Liver (tissue), 8 donors: ENCODE measurements at regions not wholly inside any gene's neighbourhood (a gene's known extent, or its start where the extent isn't known, plus 50 kb on each side); places are given as distances from the start of the nearest gene placed in this dataset.

Experiments used
- DNase-seq: peaks from one replicate; pipeline ENCODE4 v3.0.0-alpha.2; 2017; ENCODE audit warnings: low spot score
- H3K27ac ChIP-seq, 2 donors: one replicate each; pipeline ENCODE4 v1.7.0; 2013; ENCODE audit warnings: inconsistent platforms in 2 of 2, low read length in 2 of 2, control low read depth in 1 of 2, low read depth in 1 of 2, mild to moderate bottlenecking in 1 of 2
- H3K27me3 ChIP-seq, 4 donors: one replicate each; pipeline versions ENCODE4 v1.6.1 to v1.7.0; 2013; ENCODE audit warnings: low read length in 3 of 4, inconsistent platforms in 1 of 4, mild to moderate bottlenecking in 1 of 4, moderate library complexity in 1 of 4; ENCODE audit not compliant: control insufficient read depth in 4 of 4, insufficient read depth in 4 of 4
- H3K36me3 ChIP-seq, 4 donors: one replicate each; pipeline versions ENCODE4 v1.6.1 to v1.7.0; 2013; ENCODE audit warnings: low read length in 3 of 4, mild to moderate bottlenecking in 3 of 4, low read depth in 1 of 4, moderate library complexity in 1 of 4; ENCODE audit not compliant: control insufficient read depth in 4 of 4, insufficient read depth in 3 of 4
- H3K4me1 ChIP-seq, 4 donors: one replicate each; pipeline versions ENCODE4 v1.6.1 to v1.7.0; 2013; ENCODE audit warnings: low read length in 3 of 4, mild to moderate bottlenecking in 3 of 4, moderate library complexity in 1 of 4; ENCODE audit not compliant: control insufficient read depth in 4 of 4, insufficient read depth in 4 of 4
- H3K4me3 ChIP-seq, 3 donors: one replicate each; pipeline versions ENCODE4 v1.6.1 to v1.7.0; 2013; ENCODE audit warnings: low read length in 3 of 3, control low read depth in 1 of 3, low read depth in 1 of 3, mild to moderate bottlenecking in 1 of 3
- H3K9ac ChIP-seq, 2 donors: one replicate each; pipeline ENCODE4 v1.7.0; 2013; ENCODE audit warnings: low read length in 2 of 2, mild to moderate bottlenecking in 2 of 2, moderate library complexity in 2 of 2, control low read depth in 1 of 2, low read depth in 1 of 2
- H3K9me3 ChIP-seq, 4 donors: one replicate each; pipeline versions ENCODE4 v1.6.1 to v1.7.0; 2013; ENCODE audit warnings: low read length in 3 of 4; ENCODE audit not compliant: control insufficient read depth in 4 of 4
- FOXA2 ChIP-seq: IDR thresholded peaks from 2 replicates; pipeline ENCODE4 v1.6.1; 2016; ENCODE audit warnings: antibody characterized with exemption
- HNF4G ChIP-seq: IDR thresholded peaks from 2 replicates; pipeline ENCODE4 v1.6.1; 2016; ENCODE audit warnings: antibody characterized with exemption
- JUND ChIP-seq, 2 donors: IDR thresholded peaks; 2 replicates each; pipeline ENCODE4 v1.6.1; 2016; ENCODE audit warnings: antibody characterized with exemption in 2 of 2
- NR2F2 ChIP-seq: IDR thresholded peaks from 2 replicates; pipeline ENCODE4 v1.6.1; 2016; ENCODE audit warnings: antibody characterized with exemption
- RAD21 ChIP-seq, 2 donors: IDR thresholded peaks; 2 replicates each; pipeline ENCODE4 v1.6.1; 2016; ENCODE audit warnings: antibody characterized with exemption in 2 of 2, mild to moderate bottlenecking in 2 of 2
- SP1 ChIP-seq: IDR thresholded peaks from 2 replicates; pipeline ENCODE4 v1.6.1; 2018; ENCODE audit warnings: antibody characterized with exemption, mild to moderate bottlenecking
- WGBS: extraction: QIAGEN DNeasy Blood & Tissue Kit; methylation state at CpG from one replicate; pipeline ENCODE4 v1.1.7; 2013; 5-methylcytosine and 5-hydroxymethylcytosine counted together
- TF ChIP-seq, protein P1 (sequence below): IDR thresholded peaks from 2 replicates; pipeline ENCODE4 v1.6.1; 2016; ENCODE audit warnings: antibody characterized with exemption
- TF ChIP-seq, protein P2 (sequence below): IDR thresholded peaks from 2 replicates; pipeline ENCODE4 v1.6.1; 2016; ENCODE audit warnings: antibody characterized with exemption, mild to moderate bottlenecking
- TF ChIP-seq, protein P3 (sequence below): fragments of 150-350 bp; IDR thresholded peaks from 2 replicates; pipeline ENCODE4 v1.5.1; 2017; ENCODE audit warnings: improper control_type of control experiment, low read depth, low read length; ENCODE audit not compliant: missing input control
- TF ChIP-seq, protein P4 (sequence below): IDR thresholded peaks from 2 replicates; pipeline ENCODE4 v1.6.1; 2016; ENCODE audit warnings: antibody characterized with exemption
- donor health status: healthy.
- donor health status: healthy.
- donor health status: healthy.
- donor health status: healthy.
- donor health status: healthy.

DNA sequence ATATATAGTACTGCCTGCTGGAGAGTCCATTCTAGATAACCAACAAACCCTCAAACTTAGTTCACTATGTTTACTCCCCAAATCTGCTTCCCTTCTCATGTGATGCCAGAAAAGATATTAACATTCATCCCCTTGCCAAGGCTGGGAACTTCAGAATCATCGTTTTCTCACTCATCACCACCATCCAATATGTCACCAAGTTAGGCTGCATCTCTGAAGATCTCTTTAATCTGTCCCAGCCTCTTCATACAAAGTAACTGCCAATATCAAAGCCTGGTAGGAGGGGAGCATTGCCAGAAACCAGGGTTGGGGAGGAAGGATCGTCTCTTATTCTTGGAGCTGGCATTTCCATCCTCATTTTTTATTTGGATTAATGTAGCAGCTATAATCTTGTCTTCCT lies 71.6 kb downstream of the XCL2 start (continued):
- TF ChIP-seq FOXA2, result no peak

DNA sequence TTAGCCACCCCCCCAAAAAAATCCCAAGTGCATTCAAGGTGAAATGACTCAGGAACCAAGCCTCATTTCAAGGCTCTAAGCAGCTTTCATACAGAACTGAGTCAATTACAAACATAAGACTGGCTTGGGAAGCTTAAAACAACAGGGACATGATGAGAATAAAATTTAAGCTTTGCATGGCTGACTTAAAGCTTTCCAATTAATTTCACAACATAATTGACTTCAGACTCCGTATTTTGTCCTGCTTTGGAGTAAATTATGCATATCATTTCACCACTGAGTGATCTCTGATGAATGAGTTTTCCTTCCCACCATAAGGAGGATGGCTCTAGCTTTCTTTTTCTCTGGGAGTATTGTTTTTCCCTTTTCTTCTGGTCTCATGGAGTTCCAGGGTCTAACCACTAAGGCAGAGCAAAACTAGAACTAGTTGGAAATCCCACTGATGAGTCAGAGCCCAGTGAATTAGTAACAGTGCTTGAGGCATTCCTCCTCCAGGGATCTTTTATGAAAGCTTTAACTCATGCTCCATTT lies 72.8 kb downstream of the XCL2 start:
- TF ChIP-seq SP1 (no peak), HNF4G (no peak), RAD21 (IDR thresholded peaks at IDR 0.05) (no peak), NR2F2 (no peak), JUND (IDR thresholded peaks at IDR 0.05) (no peak)
- TF ChIP-seq, protein P1, sequence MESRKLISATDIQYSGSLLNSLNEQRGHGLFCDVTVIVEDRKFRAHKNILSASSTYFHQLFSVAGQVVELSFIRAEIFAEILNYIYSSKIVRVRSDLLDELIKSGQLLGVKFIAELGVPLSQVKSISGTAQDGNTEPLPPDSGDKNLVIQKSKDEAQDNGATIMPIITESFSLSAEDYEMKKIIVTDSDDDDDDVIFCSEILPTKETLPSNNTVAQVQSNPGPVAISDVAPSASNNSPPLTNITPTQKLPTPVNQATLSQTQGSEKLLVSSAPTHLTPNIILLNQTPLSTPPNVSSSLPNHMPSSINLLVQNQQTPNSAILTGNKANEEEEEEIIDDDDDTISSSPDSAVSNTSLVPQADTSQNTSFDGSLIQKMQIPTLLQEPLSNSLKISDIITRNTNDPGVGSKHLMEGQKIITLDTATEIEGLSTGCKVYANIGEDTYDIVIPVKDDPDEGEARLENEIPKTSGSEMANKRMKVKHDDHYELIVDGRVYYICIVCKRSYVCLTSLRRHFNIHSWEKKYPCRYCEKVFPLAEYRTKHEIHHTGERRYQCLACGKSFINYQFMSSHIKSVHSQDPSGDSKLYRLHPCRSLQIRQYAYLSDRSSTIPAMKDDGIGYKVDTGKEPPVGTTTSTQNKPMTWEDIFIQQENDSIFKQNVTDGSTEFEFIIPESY, result no peak
- TF ChIP-seq, protein P2, sequence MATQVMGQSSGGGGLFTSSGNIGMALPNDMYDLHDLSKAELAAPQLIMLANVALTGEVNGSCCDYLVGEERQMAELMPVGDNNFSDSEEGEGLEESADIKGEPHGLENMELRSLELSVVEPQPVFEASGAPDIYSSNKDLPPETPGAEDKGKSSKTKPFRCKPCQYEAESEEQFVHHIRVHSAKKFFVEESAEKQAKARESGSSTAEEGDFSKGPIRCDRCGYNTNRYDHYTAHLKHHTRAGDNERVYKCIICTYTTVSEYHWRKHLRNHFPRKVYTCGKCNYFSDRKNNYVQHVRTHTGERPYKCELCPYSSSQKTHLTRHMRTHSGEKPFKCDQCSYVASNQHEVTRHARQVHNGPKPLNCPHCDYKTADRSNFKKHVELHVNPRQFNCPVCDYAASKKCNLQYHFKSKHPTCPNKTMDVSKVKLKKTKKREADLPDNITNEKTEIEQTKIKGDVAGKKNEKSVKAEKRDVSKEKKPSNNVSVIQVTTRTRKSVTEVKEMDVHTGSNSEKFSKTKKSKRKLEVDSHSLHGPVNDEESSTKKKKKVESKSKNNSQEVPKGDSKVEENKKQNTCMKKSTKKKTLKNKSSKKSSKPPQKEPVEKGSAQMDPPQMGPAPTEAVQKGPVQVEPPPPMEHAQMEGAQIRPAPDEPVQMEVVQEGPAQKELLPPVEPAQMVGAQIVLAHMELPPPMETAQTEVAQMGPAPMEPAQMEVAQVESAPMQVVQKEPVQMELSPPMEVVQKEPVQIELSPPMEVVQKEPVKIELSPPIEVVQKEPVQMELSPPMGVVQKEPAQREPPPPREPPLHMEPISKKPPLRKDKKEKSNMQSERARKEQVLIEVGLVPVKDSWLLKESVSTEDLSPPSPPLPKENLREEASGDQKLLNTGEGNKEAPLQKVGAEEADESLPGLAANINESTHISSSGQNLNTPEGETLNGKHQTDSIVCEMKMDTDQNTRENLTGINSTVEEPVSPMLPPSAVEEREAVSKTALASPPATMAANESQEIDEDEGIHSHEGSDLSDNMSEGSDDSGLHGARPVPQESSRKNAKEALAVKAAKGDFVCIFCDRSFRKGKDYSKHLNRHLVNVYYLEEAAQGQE, result no peak
- TF ChIP-seq, protein P3, sequence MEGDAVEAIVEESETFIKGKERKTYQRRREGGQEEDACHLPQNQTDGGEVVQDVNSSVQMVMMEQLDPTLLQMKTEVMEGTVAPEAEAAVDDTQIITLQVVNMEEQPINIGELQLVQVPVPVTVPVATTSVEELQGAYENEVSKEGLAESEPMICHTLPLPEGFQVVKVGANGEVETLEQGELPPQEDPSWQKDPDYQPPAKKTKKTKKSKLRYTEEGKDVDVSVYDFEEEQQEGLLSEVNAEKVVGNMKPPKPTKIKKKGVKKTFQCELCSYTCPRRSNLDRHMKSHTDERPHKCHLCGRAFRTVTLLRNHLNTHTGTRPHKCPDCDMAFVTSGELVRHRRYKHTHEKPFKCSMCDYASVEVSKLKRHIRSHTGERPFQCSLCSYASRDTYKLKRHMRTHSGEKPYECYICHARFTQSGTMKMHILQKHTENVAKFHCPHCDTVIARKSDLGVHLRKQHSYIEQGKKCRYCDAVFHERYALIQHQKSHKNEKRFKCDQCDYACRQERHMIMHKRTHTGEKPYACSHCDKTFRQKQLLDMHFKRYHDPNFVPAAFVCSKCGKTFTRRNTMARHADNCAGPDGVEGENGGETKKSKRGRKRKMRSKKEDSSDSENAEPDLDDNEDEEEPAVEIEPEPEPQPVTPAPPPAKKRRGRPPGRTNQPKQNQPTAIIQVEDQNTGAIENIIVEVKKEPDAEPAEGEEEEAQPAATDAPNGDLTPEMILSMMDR, result no peak
- Histone ChIP-seq H3K36me3 (no peaks in the 10 kb centered on the region), H3K4me1 (no peaks in the 10 kb centered on the region), H3K27me3 (no peaks in the 10 kb centered on the region), H3K9ac (no peak overlapping the region), H3K4me3 (no peak overlapping the region), H3K9me3 (peaks cover 0 to 7% (median 1%) of the 10 kb centered on the region in 4 donors), H3K27ac (no peak overlapping the region)
- 88% methylated on average over 1 of the region's 1 CpG for WGBS
- DNase-seq, result no peak

DNA sequence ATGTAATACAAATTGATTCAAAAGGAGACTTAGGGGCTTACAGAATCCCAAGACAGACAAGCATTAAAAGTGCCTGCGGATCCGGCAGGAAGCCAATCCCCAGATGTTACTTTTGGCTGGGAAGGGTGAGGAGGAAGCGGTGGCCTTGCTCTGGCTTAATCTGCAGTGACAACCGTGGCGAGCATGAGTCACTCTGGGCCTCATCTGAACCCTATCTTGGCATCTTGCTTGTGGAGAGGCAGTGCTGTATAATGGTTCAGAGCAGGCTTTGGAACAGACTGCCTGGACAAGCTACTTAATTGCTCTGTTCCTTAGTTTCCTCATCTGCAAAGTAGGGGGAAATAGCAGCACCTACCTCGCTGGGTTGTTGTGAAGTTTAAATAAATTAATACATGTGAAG lies 74.1 kb downstream of the XCL2 start:
- 62% methylated on average over 6 of the region's 6 CpGs for WGBS
- Histone ChIP-seq H3K9ac (no peak overlapping the region), H3K9me3 (peaks cover 0 to 5% (median 1%) of the 10 kb centered on the region in 4 donors), H3K4me1 (no peaks in the 10 kb centered on the region), H3K4me3 (no peak overlapping the region), H3K27ac (no peak overlapping the region), H3K27me3 (no peaks in the 10 kb centered on the region), H3K36me3 (no peaks in the 10 kb centered on the region)
- TF ChIP-seq, protein P4, sequence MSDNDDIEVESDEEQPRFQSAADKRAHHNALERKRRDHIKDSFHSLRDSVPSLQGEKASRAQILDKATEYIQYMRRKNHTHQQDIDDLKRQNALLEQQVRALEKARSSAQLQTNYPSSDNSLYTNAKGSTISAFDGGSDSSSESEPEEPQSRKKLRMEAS, result no peak
- peak; percentile 57 to 66 for TF ChIP-seq JUND (IDR thresholded peaks at IDR 0.05)
- DNase-seq, result no peak
